Suprapubic skin (tissue), 4 donors: ENCODE measurements at regions not wholly inside any gene's neighbourhood (a gene's known extent, or its start where the extent isn't known, plus 50 kb on each side); places are given as distances from the start of the nearest gene placed in this dataset.

Experiments
- CTCF ChIP-seq, 2 donors: fragments of 200-600 bp in 1 of 2; fragments of 450-650 bp in 1 of 2; sonication (generic) in 1 of 2; IDR thresholded peaks; one replicate each; pipeline ENCODE4 v1.5.1; 2016 to 2019; ENCODE audit warnings: antibody characterized with exemption in 2 of 2, mild to moderate bottlenecking in 1 of 2, moderate library complexity in 1 of 2
- POLR2A ChIP-seq, 2 donors: fragments of 450-650 bp; IDR thresholded peaks; one replicate each; pipeline ENCODE4 v1.6.1; 2017; ENCODE audit warnings: antibody characterized with exemption in 2 of 2, mild to moderate bottlenecking in 2 of 2, moderate library complexity in 2 of 2
- POLR2AphosphoS5 ChIP-seq, 3 donors: sonication (generic); formaldehyde crosslinking; IDR thresholded peaks; one replicate each; pipeline ENCODE4 v1.6.1; 2017; ENCODE audit warnings: antibody characterized with exemption in 3 of 3

GRCh38 chr1:219387211-219387610, 213.5 kb downstream of the LYPLAL1 start:
- TF ChIP-seq POLR2A (IDR thresholded peaks at IDR 0.05) (no peak), CTCF (IDR thresholded peaks at IDR 0.05) (no peak), POLR2AphosphoS5 (IDR thresholded peaks at IDR 0.05) (no peak)
